ENCODE measurements at regions not wholly inside any gene's neighbourhood (a gene's known extent, or its start where the extent isn't known, plus 50 kb on each side); places are given as distances from the start of the nearest gene placed in this dataset.

GRCh38 chr3:34260271-34261000, 462.0 kb downstream of the PDCD6IP start:
- DNase-seq (ENCODE audit: low read depth, low spot score): peak; percentile 4
- in situ Hi-C loops (cut with HindIII; ENCODE audit: low pct_unique_long_range_greater_than_20kb, low sequenced_read_pairs): no loop called here
- ChIA-PET POLR2A (no interaction called here), CTCF (interaction anchor here (1.1 kb wide), 1 partner anchor 423 kb away, joined by 6 read pairs; no protein-coding TSS in a partner anchor)
- ATAC-seq: peak; percentile 70; the same call in 1 of the 2 replicates
- no peak overlapping the region for H3K4me3 ChIP-seq (ENCODE audit: low read depth in 2 of 2, low read length in 2 of 2)
- H3K36me3 ChIP-seq (ENCODE audit: control insufficient read depth, insufficient read depth, low read length): no peaks in the 10 kb centered on the region
- no peaks in the 10 kb centered on the region for H3K9me3 ChIP-seq (ENCODE audit: control insufficient read depth, insufficient read depth, low read depth, low read length)
- H3K4me1 ChIP-seq (ENCODE audit: control insufficient read depth, insufficient read depth, low read length): no peaks in the 10 kb centered on the region
- no peak overlapping the region for H3K27ac ChIP-seq (ENCODE audit: low read length)
- BruUV-seq (replicated peaks): no TSS peak
- intact Hi-C loops (cut with micrococcal nuclease; ENCODE audit: unreplicated experiment): loop anchor here (10.0 kb wide), 1 partner anchor 424 kb away; no protein-coding TSS in a partner anchor
- TF ChIP-seq SIN3A (IDR thresholded peaks at IDR 0.05; ENCODE audit: borderline replicate concordance, insufficient read depth, low read depth, low read length): no peak
- peak; percentile 68 for TF ChIP-seq CTCF (IDR thresholded peaks at IDR 0.05)
- H3K27me3 ChIP-seq (ENCODE audit: control insufficient read depth, insufficient read depth, low read length): no peaks in the 10 kb centered on the region

- ATAC-seq (no peak), DNase-seq (ENCODE audit: low read depth, low spot score) (no peak)
- Histone ChIP-seq H3K27ac (ENCODE audit: low read length) (no peak overlapping the region), H3K27me3 (ENCODE audit: control insufficient read depth, insufficient read depth, low read length) (no peaks in the 10 kb centered on the region), H3K4me3 (ENCODE audit: low read depth in 2 of 2, low read length in 2 of 2) (no peak overlapping the region), H3K9me3 (ENCODE audit: control insufficient read depth, insufficient read depth, low read depth, low read length) (no peaks in the 10 kb centered on the region), H3K36me3 (ENCODE audit: control insufficient read depth, insufficient read depth, low read length) (no peaks in the 10 kb centered on the region), H3K4me1 (ENCODE audit: control insufficient read depth, insufficient read depth, low read length) (no peaks in the 10 kb centered on the region)
- TF ChIP-seq POLR2AphosphoS5 (IDR thresholded peaks at IDR 0.05; ENCODE audit: low read depth, low read length) (no peak), REST (IDR thresholded peaks at IDR 0.05; ENCODE audit: insufficient read depth in 1 of 2, low read depth in 2 of 2, low read length in 1 of 2) (no peak), SIN3A (IDR thresholded peaks at IDR 0.05; ENCODE audit: borderline replicate concordance, insufficient read depth, low read depth, low read length) (no peak), CTCF (IDR thresholded peaks at IDR 0.05) (no peak), TCF7L2 (IDR thresholded peaks at IDR 0.05; ENCODE audit: low read depth, low read length) (no peak)
- BruUV-seq (replicated peaks): no TSS peak
- ChIA-PET POLR2A (no interaction called here), CTCF (interaction anchor here (1.1 kb wide), 1 partner anchor 423 kb away, joined by 6 read pairs; no protein-coding TSS in a partner anchor)
- intact Hi-C loops (cut with micrococcal nuclease; ENCODE audit: unreplicated experiment): loop anchor here (10.0 kb wide), 1 partner anchor 424 kb away; no protein-coding TSS in a partner anchor
- in situ Hi-C loops (cut with HindIII; ENCODE audit: low pct_unique_long_range_greater_than_20kb, low sequenced_read_pairs): no loop called here
These were observed 462.6 kb downstream of the PDCD6IP start for GRCh38 chr3:34261001-34261385.
